Trophoblast cell (in vitro differentiated cells and primary cell): ENCODE measurements at regions not wholly inside any gene's neighbourhood (a gene's known extent, or its start where the extent isn't known, plus 50 kb on each side); places are given as distances from the start of the nearest gene placed in this dataset.

Experiments used
- DNase-seq, 2 donors: peaks; one replicate each; pipeline ENCODE4 v3.0.0-alpha.2; 2016
- H2AFZ ChIP-seq: 2 replicates; pipeline ENCODE4 v1.6.1; 2013; ENCODE audit warnings: low read length, moderate library complexity, mild to moderate bottlenecking; ENCODE audit not compliant: insufficient read depth, poor library complexity
- H2AK5ac ChIP-seq: 2 replicates; pipeline ENCODE4 v1.6.1; 2013; ENCODE audit warnings: mild to moderate bottlenecking, low read length
- H2BK120ac ChIP-seq: 2 replicates; pipeline ENCODE4 v1.6.1; 2013; ENCODE audit warnings: low read length, mild to moderate bottlenecking, moderate library complexity; ENCODE audit not compliant: insufficient read depth, poor library complexity
- H2BK12ac ChIP-seq: 2 replicates; pipeline ENCODE4 v1.6.1; 2013; ENCODE audit warnings: mild to moderate bottlenecking, low read length, moderate library complexity
- H2BK5ac ChIP-seq: 2 replicates; pipeline ENCODE4 v1.6.1; 2013; ENCODE audit warnings: low read length, low read depth, moderate library complexity, mild to moderate bottlenecking; ENCODE audit not compliant: poor library complexity
- H3K14ac ChIP-seq: 2 replicates; pipeline ENCODE4 v1.6.1; 2013; ENCODE audit warnings: mild to moderate bottlenecking, low read length
- H3K18ac ChIP-seq: 2 replicates; pipeline ENCODE4 v1.6.1; 2013; ENCODE audit warnings: mild to moderate bottlenecking, low read length
- H3K23ac ChIP-seq: 2 replicates; pipeline ENCODE4 v1.6.1; 2013; ENCODE audit warnings: low read length
- H3K27ac ChIP-seq: 2 replicates; pipeline ENCODE4 v1.5.1; 2013; ENCODE audit warnings: low read depth, mild to moderate bottlenecking, inconsistent platforms, low read length, moderate library complexity
- H3K27me3 ChIP-seq: 2 replicates; pipeline ENCODE4 v1.6.1; 2013; ENCODE audit warnings: inconsistent platforms, mild to moderate bottlenecking, low read length, moderate library complexity; ENCODE audit not compliant: insufficient read depth
- H3K36me3 ChIP-seq, 2 experiments: 1 replicate in 1 of 2; 2 replicates in 1 of 2; pipeline ENCODE4 v1.6.1; 2013; ENCODE audit warnings: low read length in 2 of 2, mild to moderate bottlenecking in 2 of 2, moderate library complexity in 1 of 2; ENCODE audit not compliant: insufficient read depth in 2 of 2, control insufficient read depth in 1 of 2
- H3K4ac ChIP-seq: 2 replicates; pipeline ENCODE4 v1.6.1; 2013; ENCODE audit warnings: low read depth, mild to moderate bottlenecking, low read length, moderate library complexity
- H3K4me1 ChIP-seq, 2 experiments: 1 replicate in 1 of 2; 2 replicates in 1 of 2; pipeline ENCODE4 v1.6.1; 2013; ENCODE audit warnings: low read length in 2 of 2, mild to moderate bottlenecking in 2 of 2, moderate library complexity in 1 of 2; ENCODE audit not compliant: insufficient read depth in 2 of 2, control insufficient read depth in 1 of 2
- H3K4me2 ChIP-seq: 2 replicates; pipeline ENCODE4 v1.6.1; 2013; ENCODE audit warnings: inconsistent platforms, mild to moderate bottlenecking, low read length, moderate library complexity
- H3K4me3 ChIP-seq: 2 replicates; pipeline ENCODE4 v1.5.1; 2013; ENCODE audit warnings: mild to moderate bottlenecking, low read depth, low read length, inconsistent platforms
- H3K79me1 ChIP-seq: one replicate; pipeline ENCODE4 v1.6.1; 2013; ENCODE audit warnings: low read length
- H3K79me2 ChIP-seq: 2 replicates; pipeline ENCODE4 v1.6.1; 2013; ENCODE audit warnings: low read length, mild to moderate bottlenecking; ENCODE audit not compliant: control insufficient read depth, insufficient read depth, poor library complexity
- H3K9ac ChIP-seq: 2 replicates; pipeline ENCODE4 v1.6.1; 2013; ENCODE audit warnings: mild to moderate bottlenecking, low read length
- H3K9me3 ChIP-seq: 2 replicates; pipeline ENCODE4 v1.6.1; 2013; ENCODE audit warnings: low read depth, mild to moderate bottlenecking, control low read depth, inconsistent platforms, low read length; ENCODE audit not compliant: insufficient read depth
- H4K12ac ChIP-seq: 2 replicates; pipeline ENCODE4 v1.6.1; 2013; ENCODE audit warnings: low read depth, mild to moderate bottlenecking, low read length, moderate library complexity
- H4K8ac ChIP-seq: 2 replicates; pipeline ENCODE4 v1.6.1; 2013; ENCODE audit warnings: low read depth, mild to moderate bottlenecking, low read length, moderate library complexity
- H4K91ac ChIP-seq: one replicate; pipeline ENCODE4 v1.6.1; 2013; ENCODE audit warnings: low read depth, mild to moderate bottlenecking, low read length, moderate library complexity
- WGBS: extraction: QIAGEN DNeasy Blood & Tissue Kit; methylation state at CpG from one replicate; pipeline ENCODE4 v1.1.7; 2013; ENCODE audit warnings: missing lambda C conversion rate; ENCODE audit not compliant: insufficient read length, insufficient coverage; ENCODE audit errors: extremely low coverage; 5-methylcytosine and 5-hydroxymethylcytosine counted together

GRCh38 chr6:139642346-139642745 lies 267.9 kb upstream of the CITED2 start:
- Histone ChIP-seq H4K91ac (no peak overlapping the region), H3K36me3 (no peaks in the 10 kb centered on the region), H2AFZ (no peak overlapping the region), H3K79me1 (peaks cover 12% of the 10 kb centered on the region), H3K23ac (no peak overlapping the region), H3K14ac (no peak overlapping the region), H3K4me2 (no peak overlapping the region), H3K4me3 (no peak overlapping the region), H3K4ac (no peak overlapping the region), H3K9ac (no peak overlapping the region), H3K4me1 (peaks cover 8 to 13% of the 10 kb centered on the region in 2 experiments), H4K12ac (no peak overlapping the region), H2BK120ac (no peak overlapping the region), H3K79me2 (peaks cover 2% of the 10 kb centered on the region), H3K18ac (no peak overlapping the region), H3K27ac (no peak overlapping the region), H3K9me3 (no peaks in the 10 kb centered on the region), H2BK12ac (no peak overlapping the region), H4K8ac (no peak overlapping the region), H2AK5ac (no peak overlapping the region), H2BK5ac (no peak overlapping the region), H3K27me3 (no peaks in the 10 kb centered on the region)
- no peak for DNase-seq
- no CpG with 5 or more reads among the region's 2 CpGs for WGBS

- Histone ChIP-seq H3K79me2 (peaks cover 2% of the 10 kb centered on the region), H3K4ac (no peak overlapping the region), H2BK5ac (no peak overlapping the region), H2BK12ac (no peak overlapping the region), H2BK120ac (no peak overlapping the region), H3K23ac (no peak overlapping the region), H3K27ac (no peak overlapping the region), H4K12ac (no peak overlapping the region), H3K36me3 (no peaks in the 10 kb centered on the region), H4K8ac (no peak overlapping the region), H3K9ac (no peak overlapping the region), H3K9me3 (no peaks in the 10 kb centered on the region), H3K4me2 (no peak overlapping the region), H3K4me1 (peaks cover 10 to 16% of the 10 kb centered on the region in 2 experiments), H3K14ac (no peak overlapping the region), H4K91ac (no peak overlapping the region), H3K79me1 (peaks cover 14% of the 10 kb centered on the region), H3K4me3 (no peak overlapping the region), H3K18ac (no peak overlapping the region), H2AK5ac (no peak overlapping the region), H2AFZ (no peak overlapping the region), H3K27me3 (no peaks in the 10 kb centered on the region)
- DNase-seq: no peak
- WGBS: no CpG with 5 or more reads among the region's 3 CpGs
These were observed 266.9 kb upstream of the CITED2 start for GRCh38 chr6:139641376-139641775.

- Histone ChIP-seq H4K12ac (no peak overlapping the region), H2BK12ac (no peak overlapping the region), H3K14ac (no peak overlapping the region), H3K36me3 (no peaks in the 10 kb centered on the region), H3K27me3 (no peaks in the 10 kb centered on the region), H3K9ac (no peak overlapping the region), H3K4me1 (peaks cover 13 to 19% of the 10 kb centered on the region in 2 experiments), H3K4me2 (no peak overlapping the region), H2AK5ac (no peak overlapping the region), H3K4ac (no peak overlapping the region), H2BK5ac (no peak overlapping the region), H4K91ac (no peak overlapping the region), H3K9me3 (no peaks in the 10 kb centered on the region), H2BK120ac (no peak overlapping the region), H3K18ac (no peak overlapping the region), H3K27ac (no peak overlapping the region), H4K8ac (no peak overlapping the region), H3K23ac (no peak overlapping the region), H2AFZ (no peak overlapping the region), H3K4me3 (no peak overlapping the region), H3K79me1 (peaks cover 14% of the 10 kb centered on the region), H3K79me2 (peaks cover 2% of the 10 kb centered on the region)
- WGBS: no CpG with 5 or more reads among the region's 4 CpGs
- DNase-seq: no peak
These were observed 266.5 kb upstream of the CITED2 start for GRCh38 chr6:139640921-139641320.

- Histone ChIP-seq H2AK5ac (no peak overlapping the region), H4K8ac (no peak overlapping the region), H2BK5ac (no peak overlapping the region), H2BK120ac (no peak overlapping the region), H3K4ac (no peak overlapping the region), H3K4me2 (no peak overlapping the region), H3K4me3 (no peak overlapping the region), H3K23ac (no peak overlapping the region), H4K12ac (no peak overlapping the region), H3K36me3 (no peaks in the 10 kb centered on the region), H3K9ac (no peak overlapping the region), H3K4me1 (peaks cover 14 to 19% of the 10 kb centered on the region in 2 experiments), H3K9me3 (no peaks in the 10 kb centered on the region), H4K91ac (no peak overlapping the region), H3K79me2 (peaks cover 2% of the 10 kb centered on the region), H2AFZ (no peak overlapping the region), H2BK12ac (no peak overlapping the region), H3K27me3 (no peaks in the 10 kb centered on the region), H3K27ac (no peak overlapping the region), H3K18ac (no peak overlapping the region), H3K14ac (no peak overlapping the region), H3K79me1 (peaks cover 10% of the 10 kb centered on the region)
- WGBS: no CpG with 5 or more reads among the region's 3 CpGs
- DNase-seq: no peak
These were observed 266.0 kb upstream of the CITED2 start for GRCh38 chr6:139640448-139640847.
